Heart right ventricle (tissue), 16 donors: ENCODE measurements at regions not wholly inside any gene's neighbourhood (a gene's known extent, or its start where the extent isn't known, plus 50 kb on each side); places are given as distances from the start of the nearest gene placed in this dataset.

Source experiments
- ATAC-seq, 8 donors: fragments of 200-7000 bp; cut with Tn5 transposase; one replicate each; pipeline ENCODE4 v1.9.1; 2020; ENCODE audit warnings: mild to moderate bottlenecking in 8 of 8, moderate library complexity in 8 of 8, moderate number of reproducible peaks in 1 of 8
- DNase-seq, 2 donors: peaks; one replicate each; pipeline ENCODE4 v3.0.0-alpha.2; 2020
- H3K27ac ChIP-seq, 10 donors: fragments of 200-600 bp; sonication (generic) in 2 of 10; one replicate each; pipeline versions ENCODE4 v1.5.0 to v1.8.0; 2020 to 2022; ENCODE audit warnings: mild to moderate bottlenecking in 3 of 10
- H3K27me3 ChIP-seq, 7 donors: fragments of 200-600 bp; one replicate each; pipeline ENCODE4 v1.8.0; 2021 to 2022; ENCODE audit warnings: mild to moderate bottlenecking in 2 of 7
- H3K36me3 ChIP-seq, 9 donors: fragments of 200-600 bp; sonication (generic) in 1 of 9; one replicate each; pipeline versions ENCODE4 v1.5.0 to v1.8.0; 2020 to 2022; ENCODE audit warnings: mild to moderate bottlenecking in 2 of 9
- H3K4me1 ChIP-seq, 9 donors: fragments of 200-600 bp; sonication (generic) in 1 of 9; one replicate each; pipeline versions ENCODE4 v1.5.0 to v1.8.0; 2020 to 2022; ENCODE audit warnings: mild to moderate bottlenecking in 4 of 9
- H3K4me3 ChIP-seq, 10 donors: fragments of 200-600 bp; sonication (generic) in 2 of 10; one replicate each; pipeline versions ENCODE4 v1.5.0 to v1.8.0; 2020 to 2022; ENCODE audit warnings: mild to moderate bottlenecking in 7 of 10, moderate library complexity in 2 of 10
- H3K9me3 ChIP-seq, 11 donors: fragments of 200-600 bp in 10 of 11; sonication (generic) in 2 of 11; one replicate each; pipeline versions ENCODE4 v1.5.0 to v1.8.0; 2013 to 2022; ENCODE audit warnings: mild to moderate bottlenecking in 2 of 11, control low read depth in 1 of 11, moderate library complexity in 1 of 11
- CTCF ChIP-seq, 9 donors: fragments of 200-600 bp; sonication (generic) in 2 of 9; IDR thresholded peaks; one replicate each; pipeline versions ENCODE4 v1.5.0 to v1.8.0; 2021 to 2022; ENCODE audit warnings: antibody characterized with exemption in 9 of 9, mild to moderate bottlenecking in 5 of 9, moderate library complexity in 1 of 9
- WGBS, 2 donors: extraction: QIAGEN DNeasy Blood & Tissue Kit; methylation state at CpG; one replicate each; pipeline ENCODE4 v1.1.7; 2013; ENCODE audit warnings: inconsistent platforms in 1 of 2; 5-methylcytosine and 5-hydroxymethylcytosine counted together
- intact Hi-C, 10 donors: fragments of 100-400 bp; cut with DNase I; formaldehyde crosslinking; loops; one replicate each; pipeline versions ENCODE4 v1.11.1 to v1.14.2; 2022
- donor health status: Arrhythmogenic right ventricular cardiomyopathy.
- donor health status: ischemic (EF 13 %, LVEDD 7.1; RV severe dilation, severe dysfunction).
- donor health status: healthy with polysubstance abuse.
- donor health status: DM: no; HTN: yes; CAD: no.
- donor health status: DM: no; HTN: no; CAD: no.
- donor health status: ischemic (EF 25% LVEDD 6.9; RV normal size, moderate dysfunction).
- donor health status: ischemic (EF 25% LVEDD 5.7; RV mildly dilated, moderate dysfunction).
- donor health status: healthy.
- donor health status: DM: yes; HTN: yes; CAD: no.
- donor health status: Ischemic cardiomyopathy.
- donor health status: ischemic (EF 35%, LVEDD 5.7; RV mildly dilated, moderate dysfunction).
- donor health status: nonischemic (EF 11% LVEDD 7.7; RV severe dilation, severe dysfunction).
- donor health status: DM: yes; HTN: yes; CAD: no.
- donor health status: PGD.
- donor health status: ischemic (EF 29% LVEDD 5.4; RV normal size, mild dysfunction).
- donor health status: nonischemic (EF 23%, LVEDD 6.1; RV moderate dilation, normal function).

GRCh38 chr11:13227676-13228255, 49.8 kb upstream of the BMAL1 start:
- no peak for ATAC-seq
- H3K4me1 ChIP-seq, result peaks cover 0 to 8% (median 0%) of the 10 kb centered on the region in 9 donors
- DNase-seq, result no peak
- no peak for TF ChIP-seq CTCF (IDR thresholded peaks at IDR 0.05)
- peaks cover 0 to 7% (median 0%) of the 10 kb centered on the region in 7 donors for H3K27me3 ChIP-seq
- H3K36me3 ChIP-seq, result no peaks in the 10 kb centered on the region
- H3K4me3 ChIP-seq, result no peak overlapping the region
- no peak overlapping the region for H3K27ac ChIP-seq
- WGBS, 2 donors, result 50 to 54% methylated on average over 4 of the region's 4 CpGs
- intact Hi-C loops, result no loop called here
- no peaks in the 10 kb centered on the region for H3K9me3 ChIP-seq
